WERI-Rb-1 (cell line): ENCODE measurements at regions not wholly inside any gene's neighbourhood (a gene's known extent, or its start where the extent isn't known, plus 50 kb on each side); places are given as distances from the start of the nearest gene placed in this dataset.

Experiments
- DNase-seq: peaks from one replicate; pipeline ENCODE4 v3.0.0-alpha.2; 2020
- H3K27ac ChIP-seq: fragments of 250-450 bp; sonication (Bioruptor Pico); 2 replicates; pipeline ENCODE4 v1.5.1; 2020; ENCODE audit warnings: mild to moderate bottlenecking, moderate library complexity
- H3K27me3 ChIP-seq: fragments of 250-450 bp; sonication (Bioruptor Pico); 2 replicates; pipeline ENCODE4 v1.5.1; 2021; ENCODE audit warnings: mild to moderate bottlenecking, low read depth, moderate library complexity; ENCODE audit not compliant: insufficient read depth, severe bottlenecking
- H3K36me3 ChIP-seq: fragments of 250-450 bp; sonication (Bioruptor Pico); 2 replicates; pipeline ENCODE4 v1.5.1; 2020; ENCODE audit warnings: mild to moderate bottlenecking, moderate library complexity
- H3K4me3 ChIP-seq: 2 replicates; pipeline ENCODE4 v1.5.1; 2011; ENCODE audit warnings: low read depth, mild to moderate bottlenecking, control low read depth, low read length
- H3K9me3 ChIP-seq: fragments of 250-450 bp; sonication (Bioruptor Pico); 2 replicates; pipeline ENCODE4 v1.5.1; 2021; ENCODE audit warnings: mild to moderate bottlenecking, moderate library complexity; ENCODE audit not compliant: severe bottlenecking
- CTCF ChIP-seq: IDR thresholded peaks from 2 replicates; pipeline ENCODE4 v1.5.1; 2011; ENCODE audit warnings: low read depth, mild to moderate bottlenecking, control low read depth, inconsistent platforms, low read length

GRCh38 chr20:62543470-62544302 lies 67.9 kb upstream of the GATA5 start:
- Histone ChIP-seq H3K27me3 (no peaks in the 10 kb centered on the region), H3K36me3 (no peaks in the 10 kb centered on the region), H3K4me3 (no peak overlapping the region), H3K9me3 (peaks cover 6% of the 10 kb centered on the region), H3K27ac (no peak overlapping the region)
- no peak for TF ChIP-seq CTCF
- no peak for DNase-seq

GRCh38 chr20:62544505-62545055 lies 68.8 kb upstream of the GATA5 start:
- TF ChIP-seq CTCF = no peak
- Histone ChIP-seq H3K27me3 (no peaks in the 10 kb centered on the region), H3K4me3 (no peak overlapping the region), H3K36me3 (no peaks in the 10 kb centered on the region), H3K27ac (no peak overlapping the region), H3K9me3 (peaks cover 6% of the 10 kb centered on the region)
- DNase-seq = no peak

GRCh38 chr20:62545271-62545670 lies 69.5 kb upstream of the GATA5 start:
- Histone ChIP-seq H3K27ac (no peak overlapping the region), H3K27me3 (no peaks in the 10 kb centered on the region), H3K9me3 (peaks cover 6% of the 10 kb centered on the region), H3K36me3 (no peaks in the 10 kb centered on the region), H3K4me3 (no peak overlapping the region)
- no peak for TF ChIP-seq CTCF
- DNase-seq = no peak

GRCh38 chr20:62545901-62546525 lies 70.2 kb upstream of the GATA5 start:
- DNase-seq = no peak
- Histone ChIP-seq H3K9me3 (peaks cover 6% of the 10 kb centered on the region), H3K27ac (no peak overlapping the region), H3K36me3 (no peaks in the 10 kb centered on the region), H3K4me3 (no peak overlapping the region), H3K27me3 (peaks cover 3% of the 10 kb centered on the region)
- TF ChIP-seq CTCF = no peak

GRCh38 chr20:62546606-62547005 lies 70.8 kb upstream of the GATA5 start:
- no peaks in the 10 kb centered on the region for H3K36me3 ChIP-seq
- no peak for TF ChIP-seq CTCF
- no peak for DNase-seq
- H3K4me3 ChIP-seq = no peak overlapping the region
- H3K27me3 ChIP-seq = peaks cover 5% of the 10 kb centered on the region
- no peak overlapping the region for H3K27ac ChIP-seq
- peaks cover 6% of the 10 kb centered on the region for H3K9me3 ChIP-seq
